ENCODE measurements at regions not wholly inside any gene's neighbourhood (a gene's known extent, or its start where the extent isn't known, plus 50 kb on each side); places are given as distances from the start of the nearest gene placed in this dataset.
"Not testable (repeated sequence)": the region's sequence is repeated elsewhere in the genome, so short reads cannot be mapped to it uniquely, and the experiment has no call there.

GRCh38 chr20:40895182-40895581 lies 133.4 kb upstream of the TOP1 start:
- no peak for DNase-seq

DNA sequence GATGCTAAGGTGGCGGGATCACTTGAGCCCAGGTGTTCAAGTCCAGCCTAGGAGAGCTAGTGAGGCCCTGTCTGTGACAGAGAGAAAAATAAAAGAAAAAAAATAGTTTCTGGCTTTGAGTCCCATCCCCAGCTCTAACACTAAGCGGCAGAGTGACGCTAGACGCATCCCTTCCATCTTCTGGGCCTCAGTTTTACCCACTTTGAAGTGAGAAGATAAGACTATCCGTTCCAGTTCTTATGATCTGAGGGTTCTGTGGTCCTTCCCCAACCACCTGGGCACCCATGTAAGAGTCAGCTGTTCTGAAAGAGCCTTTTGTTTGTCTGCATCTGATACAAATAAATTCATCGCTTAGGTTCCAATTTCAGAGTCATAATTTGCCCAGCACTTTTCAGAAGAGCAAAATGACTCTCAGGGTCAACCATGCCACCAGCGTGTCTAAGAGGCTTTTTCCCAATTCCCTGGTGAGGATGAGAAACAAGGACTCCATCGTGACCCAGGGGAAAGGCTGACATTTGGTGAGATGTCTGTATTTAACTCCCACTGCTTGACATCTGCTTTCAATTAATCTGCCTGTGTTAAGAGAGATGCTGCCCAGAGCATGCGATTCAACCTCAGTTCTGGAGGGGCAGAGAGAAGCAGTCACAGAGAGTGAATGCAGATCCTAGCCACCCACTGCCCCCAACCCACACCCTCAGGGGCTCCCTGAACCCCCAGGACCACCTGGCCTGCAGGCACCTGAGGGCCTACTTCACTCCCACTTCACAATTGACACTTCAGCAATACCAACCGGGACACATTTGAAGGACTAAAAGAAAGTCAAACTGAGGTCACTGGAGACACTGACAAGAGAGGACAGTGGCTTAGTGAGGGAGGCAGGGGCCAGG lies 131.6 kb upstream of the TOP1 start:
- DNase-seq: peak; percentile 74

GRCh38 chr20:40899344-40899743 lies 129.3 kb upstream of the TOP1 start:
- DNase-seq: no peak

DNA sequence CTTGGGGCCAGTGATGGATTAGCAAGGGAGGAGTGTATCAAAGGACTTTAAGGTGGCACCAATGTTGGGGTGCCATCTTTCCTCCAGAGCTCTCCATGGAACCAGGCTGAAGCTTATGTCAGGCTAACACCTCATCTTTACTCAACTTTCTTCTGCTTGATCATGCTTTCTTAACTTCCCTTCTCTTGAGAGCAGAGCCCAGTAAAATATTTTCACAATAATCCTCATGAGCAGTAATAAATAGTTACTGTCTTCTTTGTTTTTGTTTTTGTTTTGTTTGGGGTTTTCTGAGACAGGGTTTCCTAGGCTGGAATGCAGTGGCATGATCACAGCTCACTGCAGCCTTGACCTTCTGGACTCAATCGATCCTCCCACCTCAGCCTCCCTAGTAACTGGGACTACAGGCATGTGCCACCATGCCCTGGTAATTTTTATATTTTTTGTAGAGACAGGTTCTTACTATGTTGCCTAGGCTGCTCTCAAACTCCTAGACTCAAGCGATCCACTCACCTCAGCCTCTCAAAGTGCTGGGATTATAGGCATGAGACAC lies 127.9 kb upstream of the TOP1 start:
- no peak for DNase-seq

DNA sequence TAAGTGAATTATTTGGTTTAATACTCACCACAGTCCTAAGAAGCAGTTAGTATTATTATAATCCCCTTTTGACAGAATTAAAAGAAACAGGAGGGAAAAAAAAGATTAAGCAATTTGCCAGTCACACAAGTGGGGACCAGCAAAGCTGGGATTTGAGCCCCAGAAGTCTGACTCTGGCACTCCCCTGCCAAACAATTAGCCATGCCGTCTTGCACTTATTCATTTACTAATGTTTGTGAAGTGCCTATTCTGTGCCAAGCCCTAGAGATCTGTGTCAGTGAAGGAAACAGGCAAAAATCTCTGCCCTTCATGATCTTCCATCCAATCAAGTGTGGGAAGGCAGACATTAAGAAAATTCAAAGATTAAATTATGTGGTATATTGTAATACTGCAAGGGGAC lies 126.0 kb upstream of the TOP1 start:
- no peak for DNase-seq

- DNase-seq: no peak
Observed at GRCh38 chr20:40908309-40908708, 120.3 kb upstream of the TOP1 start.

- DNase-seq: not testable (repeated sequence)
Observed at GRCh38 chr20:40909489-40909888, 119.1 kb upstream of the TOP1 start.

GRCh38 chr20:40910436-40910835 lies 118.2 kb upstream of the TOP1 start:
- DNase-seq: not testable (repeated sequence)

DNA sequence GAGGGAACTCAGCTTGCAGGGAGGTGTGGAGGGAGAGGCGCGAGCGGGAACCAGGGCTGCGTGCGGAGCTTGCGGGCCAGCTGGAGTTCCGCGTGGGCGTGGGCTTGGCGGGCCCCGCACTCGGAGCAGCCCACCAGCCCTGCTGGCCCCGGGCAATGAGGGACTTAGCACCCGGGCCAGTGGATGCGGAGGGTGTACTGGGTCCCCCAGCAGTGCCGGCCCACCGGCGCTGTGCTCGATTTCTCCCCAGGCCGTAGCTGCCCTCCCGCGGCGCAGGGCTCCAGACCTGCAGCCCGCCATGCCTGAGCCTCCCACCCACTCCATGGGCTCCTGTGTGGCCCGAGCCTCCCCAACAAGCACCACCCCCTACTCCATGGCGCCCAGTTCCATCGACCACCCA lies 117.5 kb upstream of the TOP1 start:
- not testable (repeated sequence) for DNase-seq

GRCh38 chr20:40913224-40914185 lies 115.1 kb upstream of the TOP1 start:
- no peak for DNase-seq

DNA sequence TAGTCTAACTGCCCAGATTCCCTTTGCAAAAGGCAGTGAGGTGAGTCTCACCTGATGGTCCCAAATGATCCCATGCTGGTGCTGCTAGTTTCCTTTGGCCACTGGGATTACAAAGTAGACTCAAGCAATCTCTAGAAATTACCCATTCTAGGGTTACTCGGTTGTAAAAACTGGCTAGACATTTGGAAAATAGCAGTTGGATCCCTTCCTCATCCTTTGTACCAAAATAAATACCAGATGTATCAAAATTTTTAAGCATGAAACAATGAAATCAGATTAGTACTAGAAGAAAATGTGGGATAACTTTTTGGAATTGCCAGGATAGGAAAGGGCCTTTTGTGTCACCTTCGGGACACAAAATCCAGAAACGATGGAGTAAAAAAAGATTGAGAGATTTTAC lies 112.9 kb upstream of the TOP1 start:
- DNase-seq: no peak

DNA sequence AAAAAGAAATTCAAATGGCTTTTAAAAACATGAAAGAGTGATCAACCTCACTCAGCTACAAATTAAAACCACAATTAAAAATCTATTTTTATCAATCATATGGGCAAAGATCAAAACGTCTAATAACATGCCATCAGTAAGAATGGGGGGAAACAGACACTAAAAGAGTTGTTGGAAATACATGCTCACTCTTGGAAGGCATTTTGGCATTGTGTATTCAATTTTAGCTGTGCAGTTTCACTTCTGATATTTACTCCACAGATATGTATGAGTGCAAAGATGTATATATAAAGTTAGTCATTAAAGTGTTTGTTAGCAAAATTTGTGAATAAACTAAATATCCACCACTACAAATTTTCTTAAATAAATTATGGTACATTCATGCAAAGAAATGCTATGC lies 112.3 kb upstream of the TOP1 start:
- no peak for DNase-seq

- DNase-seq: no peak
Observed at GRCh38 chr20:40920291-40920690, 108.3 kb upstream of the TOP1 start.

DNA sequence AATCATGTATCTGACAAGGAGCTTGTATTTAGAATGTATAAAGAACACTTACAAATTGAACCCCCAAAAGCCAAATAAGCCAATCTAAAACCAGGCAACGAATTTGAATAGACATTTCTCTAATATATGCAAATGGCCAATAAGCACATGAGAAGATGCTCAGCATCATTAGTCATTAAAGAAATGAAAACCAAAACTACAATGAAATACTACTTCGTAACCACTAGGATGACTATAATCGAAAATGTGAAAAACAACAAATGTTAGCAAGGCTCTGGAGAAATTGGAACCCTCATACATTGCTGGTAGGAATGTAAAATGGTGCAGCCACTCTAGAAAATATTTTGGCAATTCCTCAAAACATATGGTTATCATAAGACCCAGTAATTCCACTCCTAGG lies 105.8 kb upstream of the TOP1 start:
- no peak for DNase-seq

- DNase-seq: no peak
Observed at GRCh38 chr20:40925829-40926510, 102.7 kb upstream of the TOP1 start.

GRCh38 chr20:40926928-40927327 lies 101.7 kb upstream of the TOP1 start:
- no peak for DNase-seq

DNA sequence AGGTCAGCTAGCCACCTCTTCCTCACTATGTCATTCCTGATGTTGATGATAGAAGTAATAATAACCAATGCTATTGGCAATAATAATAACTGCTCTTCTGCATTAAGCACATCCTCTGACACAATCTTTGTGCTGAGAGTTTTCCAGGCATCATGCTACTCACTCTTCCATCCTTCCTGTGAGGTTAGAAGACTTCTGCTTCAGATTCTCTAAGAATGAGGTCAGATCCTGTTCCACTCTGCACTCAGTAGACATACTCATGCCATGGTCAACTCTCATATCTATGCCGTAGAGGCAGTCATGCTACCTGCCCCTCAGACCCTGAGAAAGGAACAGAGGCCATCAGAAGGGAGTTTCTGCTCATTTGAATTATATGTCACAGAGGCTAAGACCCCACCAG lies 98.1 kb upstream of the TOP1 start:
- DNase-seq: no peak

- DNase-seq: no peak
Observed at GRCh38 chr20:40931410-40932044, 97.1 kb upstream of the TOP1 start.

DNA sequence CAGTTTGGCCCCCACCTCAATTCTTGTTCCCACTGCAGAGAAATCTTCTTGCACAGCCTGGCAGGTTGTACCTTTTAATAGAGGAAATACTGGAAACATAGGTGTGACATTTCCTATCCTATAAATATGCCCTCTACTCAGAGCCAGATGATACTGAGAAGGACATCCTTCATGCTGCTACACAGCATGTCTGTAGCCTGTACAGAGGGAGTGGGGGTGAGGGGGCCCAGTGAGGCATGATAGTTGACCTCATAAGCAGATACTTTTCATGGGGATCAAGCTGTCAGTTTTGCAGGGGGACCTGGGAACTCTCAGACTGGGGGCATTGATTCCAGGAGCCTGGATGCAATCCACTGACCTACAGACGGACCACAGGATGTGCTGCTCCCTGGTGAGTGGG lies 96.2 kb upstream of the TOP1 start:
- DNase-seq: no peak

GRCh38 chr20:40933758-40934157 lies 94.9 kb upstream of the TOP1 start:
- no peak for DNase-seq

- DNase-seq: no peak
Observed at GRCh38 chr20:40938020-40938419, 90.6 kb upstream of the TOP1 start.

GRCh38 chr20:40939667-40940066 lies 89.0 kb upstream of the TOP1 start:
- no peak for DNase-seq

Measured in eye (tissue), 1 donor.